Activated T-helper 17 cell treated with anti-CD3 and anti-CD28 coated beads, Interleukin-2, amount 50 U/mL, for 72 hours (primary cell): ENCODE measurements at regions not wholly inside any gene's neighbourhood (a gene's known extent, or its start where the extent isn't known, plus 50 kb on each side); places are given as distances from the start of the nearest gene placed in this dataset.
"Not testable (repeated sequence)": the region's sequence is repeated elsewhere in the genome, so short reads cannot be mapped to it uniquely, and the experiment has no call there.

Experiments
- ATAC-seq: fragments of 150-1000 bp; cut with Tn5 transposase; replicated peaks from 2 replicates; pipeline ENCODE4 v1.10.0; 2021; ENCODE audit warnings: mild to moderate bottlenecking, moderate library complexity
- H3K27ac Mint-ChIP-seq: one replicate; pipeline ENCODE4 v1.8.0; 2022; ENCODE audit warnings: mixed read lengths
- H3K27me3 Mint-ChIP-seq: one replicate; pipeline ENCODE4 v1.8.0; 2022; ENCODE audit warnings: mixed read lengths
- H3K36me3 Mint-ChIP-seq: one replicate; pipeline ENCODE4 v1.8.0; 2022; ENCODE audit warnings: low read depth, mild to moderate bottlenecking, mixed read lengths
- H3K4me1 Mint-ChIP-seq: one replicate; pipeline ENCODE4 v1.8.0; 2022; ENCODE audit warnings: mixed read lengths
- H3K4me3 Mint-ChIP-seq: one replicate; pipeline ENCODE4 v1.8.0; 2022; ENCODE audit warnings: mild to moderate bottlenecking, mixed read lengths
- H3K9me3 Mint-ChIP-seq: one replicate; pipeline ENCODE4 v1.8.0; 2022; ENCODE audit warnings: mixed read lengths

DNA sequence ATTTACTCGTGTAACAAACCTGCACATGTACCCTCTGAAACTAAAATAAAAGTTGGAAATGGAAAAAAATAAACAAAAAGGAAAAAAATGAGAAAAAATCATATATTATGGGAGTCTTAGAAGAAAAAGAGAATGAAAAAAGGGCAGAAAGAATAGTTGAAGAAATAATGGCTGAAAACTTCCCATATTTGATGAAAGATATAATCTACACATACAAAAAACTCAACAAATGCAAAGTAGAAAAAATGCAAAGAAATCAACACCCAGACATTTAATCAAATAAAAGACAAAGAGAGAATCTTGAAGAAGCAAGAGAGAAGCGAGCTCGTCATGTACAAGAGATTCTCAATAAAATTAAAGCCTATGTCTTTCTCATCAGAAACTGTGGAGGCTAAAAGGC, 73.8 kb downstream of the SLC25A46 start:
- Mint-ChIP-seq H3K9me3 (no peaks in the 10 kb centered on the region), H3K27ac (no peak overlapping the region), H3K36me3 (no peaks in the 10 kb centered on the region), H3K4me3 (no peak overlapping the region), H3K27me3 (peaks cover 8% of the 10 kb centered on the region), H3K4me1 (no peaks in the 10 kb centered on the region)
- ATAC-seq: no peak

DNA sequence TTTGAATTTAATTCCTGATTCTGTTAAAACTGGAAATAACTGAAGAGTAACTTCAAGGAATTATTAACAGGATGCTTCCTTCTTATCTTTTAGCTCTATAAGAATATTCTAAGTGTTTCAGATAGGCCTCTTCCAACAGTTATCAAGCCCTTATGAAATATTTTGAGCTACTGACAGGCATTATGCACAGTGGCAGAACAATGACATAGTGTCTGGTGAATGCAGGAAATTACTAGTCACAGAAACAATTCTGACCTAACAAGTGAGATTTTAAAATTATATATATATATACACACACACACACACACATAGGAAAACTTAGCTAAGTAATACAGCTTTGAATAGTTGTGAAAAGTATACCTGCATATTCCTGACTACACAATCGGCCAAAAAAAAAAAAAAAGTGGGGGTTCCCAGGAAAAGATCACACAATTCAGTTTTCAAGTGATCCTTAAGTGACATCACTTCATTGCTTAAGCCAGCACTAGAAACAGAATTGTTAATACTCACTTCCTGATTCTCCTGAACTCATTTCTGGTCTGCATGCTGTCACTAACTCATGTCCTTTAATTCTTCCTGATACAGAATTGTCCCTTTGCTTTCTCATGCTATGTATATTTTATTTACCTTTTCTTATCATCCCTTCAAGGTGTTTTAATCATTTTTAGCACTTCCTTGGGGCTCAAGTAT, 77.3 kb downstream of the SLC25A46 start:
- no peaks in the 10 kb centered on the region for H3K9me3 Mint-ChIP-seq
- no peaks in the 10 kb centered on the region for H3K36me3 Mint-ChIP-seq
- H3K4me1 Mint-ChIP-seq: no peaks in the 10 kb centered on the region
- H3K27ac Mint-ChIP-seq: no peak overlapping the region
- H3K27me3 Mint-ChIP-seq: peaks cover 12% of the 10 kb centered on the region
- ATAC-seq: no peak
- no peak overlapping the region for H3K4me3 Mint-ChIP-seq

DNA sequence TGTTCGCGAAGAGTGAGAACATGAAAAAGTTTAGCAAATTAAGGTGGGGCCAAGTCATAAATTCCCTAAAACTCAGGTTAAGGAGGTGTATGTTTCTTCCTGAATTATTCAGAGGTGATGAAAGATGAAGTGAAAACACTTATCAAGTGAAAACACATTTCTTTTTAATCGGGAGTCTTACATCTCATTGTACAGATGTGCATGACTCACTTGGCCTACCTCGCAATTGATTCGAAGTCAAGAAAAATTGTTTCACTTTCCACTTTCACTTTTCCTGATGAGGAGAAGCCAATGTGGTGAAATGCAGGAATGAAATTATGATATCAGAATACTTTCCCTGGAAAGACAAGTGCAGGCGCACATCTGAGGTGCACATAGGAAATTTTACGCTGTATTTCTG, 78.7 kb downstream of the SLC25A46 start:
- ATAC-seq: no peak
- H3K27me3 Mint-ChIP-seq: peaks cover 8% of the 10 kb centered on the region
- no peaks in the 10 kb centered on the region for H3K36me3 Mint-ChIP-seq
- no peak overlapping the region for H3K4me3 Mint-ChIP-seq
- H3K4me1 Mint-ChIP-seq: no peaks in the 10 kb centered on the region
- no peak overlapping the region for H3K27ac Mint-ChIP-seq
- no peaks in the 10 kb centered on the region for H3K9me3 Mint-ChIP-seq

DNA sequence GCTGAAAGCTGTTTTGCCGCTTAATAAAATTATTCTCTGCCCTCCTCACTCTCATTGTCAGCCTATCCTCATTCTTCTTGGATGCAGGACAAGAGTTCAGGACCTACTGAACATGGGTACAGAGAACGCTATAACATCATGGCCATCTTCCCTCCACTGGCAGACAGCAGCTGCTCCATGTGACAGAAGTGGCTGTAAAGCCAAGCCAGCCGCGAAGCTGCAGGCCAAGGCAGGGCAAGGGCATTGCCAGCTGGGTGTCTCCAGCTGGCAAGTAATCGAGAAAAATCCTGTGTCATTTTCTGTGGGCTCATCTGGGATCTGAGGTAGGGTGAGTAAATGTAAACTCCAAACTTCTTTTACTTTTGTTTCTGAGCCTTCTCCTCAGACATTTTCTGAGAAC, 84.8 kb downstream of the SLC25A46 start:
- no peaks in the 10 kb centered on the region for H3K4me1 Mint-ChIP-seq
- H3K9me3 Mint-ChIP-seq: peaks cover 5% of the 10 kb centered on the region
- no peak overlapping the region for H3K4me3 Mint-ChIP-seq
- H3K27ac Mint-ChIP-seq: no peak overlapping the region
- no peaks in the 10 kb centered on the region for H3K36me3 Mint-ChIP-seq
- H3K27me3 Mint-ChIP-seq: peaks cover 9% of the 10 kb centered on the region
- no peak for ATAC-seq

DNA sequence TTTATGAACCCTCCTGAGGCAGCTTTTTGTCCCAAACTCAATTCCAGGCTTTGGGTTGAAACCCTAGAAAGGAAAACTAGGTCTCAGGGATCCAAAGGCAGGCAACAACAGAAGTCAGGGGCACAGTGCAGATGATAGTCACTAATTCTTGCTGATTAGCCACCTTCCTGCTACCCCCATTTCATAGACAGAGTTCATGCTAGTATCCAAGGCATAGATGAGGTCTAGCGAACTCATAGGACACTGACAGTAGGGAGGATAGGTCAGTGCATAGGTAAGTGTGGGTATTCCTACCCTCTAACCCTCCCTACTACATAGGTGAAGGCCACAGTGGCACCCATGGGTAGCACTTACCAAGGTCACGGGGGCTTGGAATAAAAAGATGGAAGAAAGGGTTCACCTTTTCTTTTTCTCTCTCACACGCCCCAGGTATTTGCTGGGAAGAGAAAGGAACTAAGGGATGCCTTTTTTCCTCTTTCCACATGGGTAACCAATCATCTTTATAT, 86.2 kb downstream of the SLC25A46 start:
- H3K9me3 Mint-ChIP-seq: peaks cover 8% of the 10 kb centered on the region
- no peaks in the 10 kb centered on the region for H3K4me1 Mint-ChIP-seq
- peaks cover 7% of the 10 kb centered on the region for H3K27me3 Mint-ChIP-seq
- ATAC-seq: no peak
- no peaks in the 10 kb centered on the region for H3K36me3 Mint-ChIP-seq
- H3K4me3 Mint-ChIP-seq: no peak overlapping the region
- no peak overlapping the region for H3K27ac Mint-ChIP-seq

DNA sequence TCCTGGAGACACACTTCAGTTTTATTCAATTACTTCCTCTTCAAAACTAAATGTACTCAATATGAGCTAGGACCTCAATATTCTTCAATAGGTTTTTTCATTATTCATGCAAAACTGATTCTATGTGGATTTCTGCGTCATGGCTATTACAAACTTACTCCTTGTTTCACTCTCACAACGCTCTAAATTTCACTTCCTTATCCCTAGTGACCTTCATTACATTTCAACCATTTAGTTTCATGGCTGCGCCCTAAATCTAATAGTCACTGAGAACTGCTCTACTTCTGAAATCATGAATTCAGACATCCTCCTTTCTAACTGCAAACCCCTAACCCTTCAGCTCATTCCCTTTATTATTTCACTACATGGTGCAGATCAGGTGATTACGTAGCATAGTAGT, 93.9 kb downstream of the SLC25A46 start:
- Mint-ChIP-seq H3K27ac (no peak overlapping the region), H3K36me3 (no peaks in the 10 kb centered on the region), H3K27me3 (no peaks in the 10 kb centered on the region), H3K4me1 (no peaks in the 10 kb centered on the region), H3K4me3 (no peak overlapping the region), H3K9me3 (peaks cover 8% of the 10 kb centered on the region)
- ATAC-seq: no peak

DNA sequence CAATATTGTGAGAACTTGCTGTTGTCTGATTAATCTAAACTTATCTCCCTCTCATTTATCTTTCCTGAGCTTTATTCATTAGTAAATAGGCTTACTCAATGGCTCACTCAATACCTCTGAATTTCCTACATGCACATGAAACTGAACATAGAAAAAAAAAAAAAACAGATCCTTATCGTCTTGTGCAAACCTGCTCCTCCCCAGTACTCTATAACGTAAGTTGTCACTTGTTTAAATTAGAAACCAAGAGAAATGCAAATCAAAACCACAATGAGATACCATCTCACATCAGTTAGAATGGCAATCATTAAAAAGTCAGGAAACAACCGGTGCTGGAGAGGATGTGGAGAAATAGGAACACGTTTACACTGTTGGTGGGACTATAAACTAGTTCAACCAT, 96.1 kb downstream of the SLC25A46 start:
- not testable (repeated sequence) for H3K4me3 Mint-ChIP-seq, ATAC-seq, H3K27me3 Mint-ChIP-seq, H3K27ac Mint-ChIP-seq, H3K9me3 Mint-ChIP-seq, H3K4me1 Mint-ChIP-seq, H3K36me3 Mint-ChIP-seq

DNA sequence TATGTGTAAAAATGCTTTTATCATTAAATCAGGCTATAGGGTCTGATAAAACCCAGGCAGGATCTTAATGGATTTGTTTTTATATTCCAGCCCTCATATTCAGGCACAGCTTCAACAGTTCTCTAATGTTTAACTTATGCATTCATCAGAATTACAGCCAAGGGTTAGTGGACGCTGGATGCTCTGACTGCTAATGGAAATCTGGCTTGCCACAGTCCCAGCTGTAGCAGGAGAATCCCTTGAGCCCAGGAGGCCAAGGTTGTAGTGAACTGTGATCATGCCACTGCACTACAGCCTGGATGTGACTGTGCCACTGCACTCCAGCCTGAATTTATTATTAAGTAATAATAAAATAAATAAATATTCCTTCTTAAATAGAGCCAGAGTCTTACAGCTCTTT, 98.0 kb downstream of the SLC25A46 start:
- Mint-ChIP-seq H3K27me3 (no peaks in the 10 kb centered on the region), H3K4me1 (no peaks in the 10 kb centered on the region), H3K27ac (no peak overlapping the region), H3K9me3 (peaks cover 5% of the 10 kb centered on the region), H3K4me3 (no peak overlapping the region), H3K36me3 (no peaks in the 10 kb centered on the region)
- no peak for ATAC-seq

DNA sequence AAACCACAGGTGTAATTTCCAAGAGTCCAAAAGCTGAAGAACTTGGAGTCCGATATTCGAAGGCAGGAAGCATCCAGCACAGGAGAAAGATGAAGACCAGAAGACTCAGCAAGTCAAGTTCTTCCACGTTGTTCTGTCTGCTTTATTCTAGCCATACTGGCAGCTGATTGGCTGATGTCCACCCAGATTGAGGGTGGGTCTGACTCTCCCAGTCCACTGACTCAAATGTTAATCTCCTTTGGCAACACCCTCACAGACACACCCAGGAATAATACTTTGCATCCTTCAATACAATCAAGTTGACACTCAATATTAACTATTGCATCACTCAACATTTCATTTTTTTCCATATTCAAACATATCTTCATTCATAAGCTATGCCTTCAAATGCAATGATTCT, 99.5 kb downstream of the SLC25A46 start:
- H3K4me3 Mint-ChIP-seq, H3K27me3 Mint-ChIP-seq, H3K27ac Mint-ChIP-seq: not testable (repeated sequence)

DNA sequence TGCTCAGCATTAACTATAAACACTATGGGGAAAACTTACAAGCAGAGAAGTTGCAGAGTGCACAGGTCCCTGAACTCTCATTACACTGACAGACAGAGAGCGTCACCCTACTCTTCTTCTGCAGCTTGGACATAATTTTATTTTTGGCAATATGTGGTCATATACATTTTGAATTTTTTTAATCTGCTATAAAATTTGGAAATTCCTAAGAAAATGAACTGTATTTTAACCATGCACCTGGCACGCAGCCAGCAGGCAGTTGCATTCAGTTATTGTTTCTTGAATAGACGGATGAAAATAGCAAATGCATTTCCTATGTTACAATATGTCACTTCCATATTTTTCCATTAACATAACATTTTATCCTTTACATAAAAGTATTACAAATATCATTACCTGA, 100.2 kb downstream of the SLC25A46 start:
- Mint-ChIP-seq H3K4me1 (no peaks in the 10 kb centered on the region), H3K27me3 (no peaks in the 10 kb centered on the region), H3K36me3 (no peaks in the 10 kb centered on the region), H3K9me3 (peaks cover 5% of the 10 kb centered on the region), H3K27ac (no peak overlapping the region), H3K4me3 (no peak overlapping the region)
- ATAC-seq: no peak

More for the DNA sequence above, 99.5 kb downstream of the SLC25A46 start:
- H3K9me3 Mint-ChIP-seq, ATAC-seq, H3K36me3 Mint-ChIP-seq, H3K4me1 Mint-ChIP-seq: not testable (repeated sequence)

DNA sequence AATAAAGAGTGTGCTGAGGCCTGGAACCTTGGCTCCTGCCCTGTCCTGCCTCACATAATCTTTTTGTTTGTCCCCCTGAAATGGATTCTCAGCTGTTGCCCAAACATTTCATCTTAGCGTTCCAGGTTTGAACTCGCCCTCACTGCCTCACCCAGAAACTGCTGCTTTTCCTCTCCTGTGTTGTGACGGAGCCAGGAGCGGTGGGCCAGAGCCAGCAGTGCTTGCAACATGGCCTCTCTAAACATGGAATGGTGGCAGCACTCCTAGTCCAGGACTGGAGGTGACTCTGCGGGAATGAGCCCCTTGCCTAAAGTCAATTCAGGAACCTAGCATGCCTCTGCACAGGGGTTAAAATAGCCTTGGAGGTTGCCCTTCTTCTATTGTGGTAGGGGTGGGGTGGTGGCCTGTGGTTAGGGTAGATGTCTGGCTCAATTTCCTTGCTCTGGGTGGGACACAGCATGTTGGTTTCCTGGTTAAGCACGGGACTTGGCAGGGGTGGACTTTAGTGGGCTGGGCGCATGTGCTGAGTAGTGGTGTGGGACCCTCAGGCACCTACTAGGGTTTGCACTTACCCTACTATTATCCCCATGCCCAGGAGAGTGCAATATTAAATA, 101.6 kb downstream of the SLC25A46 start:
- H3K36me3 Mint-ChIP-seq: no peaks in the 10 kb centered on the region
- ATAC-seq: no peak
- H3K27ac Mint-ChIP-seq: no peak overlapping the region
- H3K4me3 Mint-ChIP-seq: no peak overlapping the region
- H3K4me1 Mint-ChIP-seq: no peaks in the 10 kb centered on the region
- peaks cover 5% of the 10 kb centered on the region for H3K9me3 Mint-ChIP-seq
- no peaks in the 10 kb centered on the region for H3K27me3 Mint-ChIP-seq

DNA sequence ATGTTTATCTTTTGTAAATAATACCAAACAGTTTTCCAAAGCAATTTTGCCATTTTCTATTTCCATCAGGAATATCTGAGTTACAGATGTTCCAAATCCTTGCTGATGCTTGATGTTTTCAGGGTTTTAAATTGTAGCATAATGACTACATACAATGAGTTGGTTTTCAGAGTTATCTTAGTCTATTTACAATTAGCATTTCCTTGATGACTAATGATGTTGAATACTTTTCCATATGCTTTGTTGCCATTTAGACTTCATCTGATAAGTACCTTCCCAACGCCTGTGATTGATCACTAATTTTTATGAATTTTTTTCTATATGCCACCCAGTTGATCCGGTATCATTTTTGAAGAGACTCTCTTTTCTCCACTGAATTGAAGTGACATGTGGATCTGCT, 102.3 kb downstream of the SLC25A46 start:
- no peaks in the 10 kb centered on the region for H3K36me3 Mint-ChIP-seq
- no peaks in the 10 kb centered on the region for H3K27me3 Mint-ChIP-seq
- H3K4me1 Mint-ChIP-seq: no peaks in the 10 kb centered on the region
- ATAC-seq: no peak
- no peaks in the 10 kb centered on the region for H3K9me3 Mint-ChIP-seq
- no peak overlapping the region for H3K27ac Mint-ChIP-seq
- no peak overlapping the region for H3K4me3 Mint-ChIP-seq

DNA sequence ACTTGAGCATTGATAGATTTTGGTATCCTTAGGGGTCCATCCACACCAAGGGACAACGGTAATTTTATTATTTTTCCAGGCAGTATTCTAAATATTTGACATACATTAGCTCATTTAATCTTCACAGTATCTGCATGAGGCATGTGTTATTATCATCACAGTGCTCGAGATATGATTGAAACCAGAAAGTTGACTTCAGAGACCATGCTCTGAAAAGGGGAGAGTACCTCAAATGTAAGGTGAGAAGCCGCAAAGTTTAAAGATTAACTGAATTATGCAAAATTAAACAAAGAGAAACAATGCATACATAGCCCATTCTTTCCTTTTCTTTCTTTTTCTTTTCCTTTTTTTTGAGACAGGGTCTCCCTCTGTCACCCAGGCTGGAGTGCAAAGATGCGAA, 104.1 kb downstream of the SLC25A46 start:
- Mint-ChIP-seq H3K27ac (no peak overlapping the region), H3K36me3 (no peaks in the 10 kb centered on the region), H3K4me3 (no peak overlapping the region), H3K27me3 (no peaks in the 10 kb centered on the region), H3K4me1 (no peaks in the 10 kb centered on the region), H3K9me3 (no peaks in the 10 kb centered on the region)
- ATAC-seq: no peak

DNA sequence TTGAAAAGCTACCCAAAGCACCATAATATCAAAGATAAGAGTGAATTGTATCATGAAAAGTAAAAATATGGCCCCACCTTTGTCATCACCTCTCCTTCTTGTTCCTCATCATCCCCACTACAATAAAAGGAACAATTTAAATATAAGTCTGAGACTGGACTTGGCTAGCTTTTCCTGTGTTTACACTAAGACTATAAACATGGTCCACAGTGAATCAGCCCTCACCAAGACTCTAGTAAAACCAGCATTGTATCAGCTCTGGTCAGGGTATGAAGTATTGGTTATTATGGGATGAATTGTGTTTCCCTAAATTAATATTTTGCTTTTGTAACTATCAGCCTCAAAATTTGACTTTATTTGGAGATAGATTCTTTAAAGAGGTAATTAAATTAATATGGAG, 105.4 kb downstream of the SLC25A46 start:
- no peak for ATAC-seq
- H3K36me3 Mint-ChIP-seq: no peaks in the 10 kb centered on the region
- H3K27me3 Mint-ChIP-seq: no peaks in the 10 kb centered on the region
- H3K9me3 Mint-ChIP-seq: no peaks in the 10 kb centered on the region
- no peak overlapping the region for H3K4me3 Mint-ChIP-seq
- no peak overlapping the region for H3K27ac Mint-ChIP-seq
- no peaks in the 10 kb centered on the region for H3K4me1 Mint-ChIP-seq

DNA sequence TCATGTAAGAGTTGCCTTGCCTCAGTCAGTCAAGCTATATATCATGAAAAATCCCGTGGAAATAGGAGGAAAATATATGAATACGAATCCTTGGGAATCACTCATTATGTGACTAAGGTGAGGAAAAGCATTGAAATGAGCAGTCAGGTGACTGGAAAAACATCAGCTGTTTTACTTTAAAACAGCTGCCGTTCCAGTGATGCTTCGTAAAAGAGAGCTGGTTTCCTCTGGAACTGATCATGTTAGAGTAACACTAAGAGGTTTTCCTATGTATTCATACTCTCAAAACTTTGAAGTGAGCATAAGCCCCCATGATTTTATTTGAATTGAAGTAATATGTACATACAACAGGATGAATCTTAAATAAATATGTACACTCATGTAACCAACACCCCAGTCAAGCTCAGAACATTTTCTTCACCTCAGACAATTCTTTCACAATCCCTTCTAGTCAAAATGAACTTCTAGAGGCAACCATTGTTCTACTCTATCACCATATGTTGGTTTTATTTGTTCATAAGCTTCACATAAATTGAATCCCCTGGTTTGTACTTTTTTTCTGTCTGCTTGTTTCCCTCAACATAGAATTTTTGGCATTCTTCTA, 107.7 kb downstream of the SLC25A46 start:
- no peak overlapping the region for H3K4me3 Mint-ChIP-seq
- ATAC-seq: no peak
- H3K4me1 Mint-ChIP-seq: no peaks in the 10 kb centered on the region
- H3K9me3 Mint-ChIP-seq: peaks cover 3% of the 10 kb centered on the region
- peaks cover 4% of the 10 kb centered on the region for H3K27me3 Mint-ChIP-seq
- no peak overlapping the region for H3K27ac Mint-ChIP-seq
- no peaks in the 10 kb centered on the region for H3K36me3 Mint-ChIP-seq
